ENCODE measurements at regions not wholly inside any gene's neighbourhood (a gene's known extent, or its start where the extent isn't known, plus 50 kb on each side); places are given as distances from the start of the nearest gene placed in this dataset.

DNA sequence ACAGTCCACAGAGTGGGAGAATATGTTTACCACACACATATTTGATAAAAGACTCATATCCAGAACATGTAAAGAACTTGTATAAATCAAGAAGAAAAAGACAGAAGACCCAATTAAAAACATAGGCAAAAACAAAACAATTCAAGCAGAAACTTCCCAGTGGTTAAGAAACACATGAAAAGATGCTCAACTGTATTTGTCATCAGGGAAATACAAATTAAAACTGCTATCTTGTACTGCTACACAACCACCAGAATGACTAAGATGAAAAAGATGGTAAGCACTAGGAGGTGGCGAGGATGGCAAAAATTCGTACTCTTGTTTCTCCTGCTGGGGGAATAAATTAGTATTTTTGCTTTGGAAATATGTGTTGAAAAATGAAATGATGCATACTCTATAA lies 192.3 kb upstream of the C11orf87 start:
- CTCF ChIA-PET: interaction anchor here (1.5 kb wide), 1 partner anchor 32 kb away, joined by 4 read pairs; no protein-coding TSS in a partner anchor
- H3K4me3 ChIP-seq (ENCODE audit: low read depth, low read length): no peak overlapping the region
- TF ChIP-seq, protein P1, sequence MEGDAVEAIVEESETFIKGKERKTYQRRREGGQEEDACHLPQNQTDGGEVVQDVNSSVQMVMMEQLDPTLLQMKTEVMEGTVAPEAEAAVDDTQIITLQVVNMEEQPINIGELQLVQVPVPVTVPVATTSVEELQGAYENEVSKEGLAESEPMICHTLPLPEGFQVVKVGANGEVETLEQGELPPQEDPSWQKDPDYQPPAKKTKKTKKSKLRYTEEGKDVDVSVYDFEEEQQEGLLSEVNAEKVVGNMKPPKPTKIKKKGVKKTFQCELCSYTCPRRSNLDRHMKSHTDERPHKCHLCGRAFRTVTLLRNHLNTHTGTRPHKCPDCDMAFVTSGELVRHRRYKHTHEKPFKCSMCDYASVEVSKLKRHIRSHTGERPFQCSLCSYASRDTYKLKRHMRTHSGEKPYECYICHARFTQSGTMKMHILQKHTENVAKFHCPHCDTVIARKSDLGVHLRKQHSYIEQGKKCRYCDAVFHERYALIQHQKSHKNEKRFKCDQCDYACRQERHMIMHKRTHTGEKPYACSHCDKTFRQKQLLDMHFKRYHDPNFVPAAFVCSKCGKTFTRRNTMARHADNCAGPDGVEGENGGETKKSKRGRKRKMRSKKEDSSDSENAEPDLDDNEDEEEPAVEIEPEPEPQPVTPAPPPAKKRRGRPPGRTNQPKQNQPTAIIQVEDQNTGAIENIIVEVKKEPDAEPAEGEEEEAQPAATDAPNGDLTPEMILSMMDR (IDR thresholded peaks at IDR 0.05; ENCODE audit: insufficient read depth, low read length, missing control alignments): no peak
- POLR2A ChIA-PET: no interaction called here
- no peak for DNase-seq (ENCODE audit: low read depth, low spot score)

DNA sequence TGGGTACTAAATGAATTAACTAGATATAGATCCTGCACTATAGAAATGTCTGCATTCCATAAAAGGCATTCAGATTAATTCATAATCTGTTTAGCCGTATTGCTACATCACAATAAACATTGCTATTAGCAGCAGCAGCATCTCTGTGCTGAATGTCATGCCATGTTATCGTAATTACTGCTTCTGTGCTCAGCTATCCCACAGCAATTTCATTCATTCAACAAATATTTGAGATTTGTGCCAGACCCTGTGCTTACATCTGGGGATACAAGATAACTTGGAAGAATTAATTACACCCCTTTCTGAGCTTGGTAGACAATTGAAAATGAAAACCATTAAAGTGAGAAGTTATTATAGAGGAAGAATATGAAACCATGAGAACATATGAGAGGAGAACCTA lies 185.8 kb upstream of the C11orf87 start:
- TF ChIP-seq, protein P1 (IDR thresholded peaks at IDR 0.05; ENCODE audit: insufficient read depth, low read length, missing control alignments): no peak
- no peak overlapping the region for H3K4me3 ChIP-seq (ENCODE audit: low read depth, low read length)
- ChIA-PET CTCF (no interaction called here), POLR2A (no interaction called here)
- no peak for DNase-seq (ENCODE audit: low read depth, low spot score)

DNA sequence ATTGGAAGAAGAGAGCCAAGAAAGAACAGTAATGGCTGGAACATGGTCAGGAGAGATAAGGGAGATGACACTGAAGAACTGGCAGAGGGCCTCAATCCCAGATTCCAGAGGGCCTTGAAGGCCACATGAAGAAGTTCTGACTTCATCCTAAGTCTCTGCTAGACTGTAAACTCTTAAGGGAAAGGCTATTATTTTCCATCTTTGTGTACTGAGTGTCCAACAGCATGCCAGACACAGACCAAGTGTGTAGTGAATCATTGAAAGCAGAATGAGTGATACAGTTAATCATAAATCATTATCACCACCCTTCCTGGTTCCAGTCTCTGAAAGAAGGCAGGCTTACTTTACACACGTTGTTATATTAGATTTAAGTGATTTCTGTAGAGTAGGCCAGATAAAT lies 185.3 kb upstream of the C11orf87 start:
- TF ChIP-seq, protein P1 (IDR thresholded peaks at IDR 0.05; ENCODE audit: insufficient read depth, low read length, missing control alignments): no peak
- DNase-seq (ENCODE audit: low read depth, low spot score): no peak
- ChIA-PET POLR2A (no interaction called here), CTCF (no interaction called here)
- H3K4me3 ChIP-seq (ENCODE audit: low read depth, low read length): no peak overlapping the region

DNA sequence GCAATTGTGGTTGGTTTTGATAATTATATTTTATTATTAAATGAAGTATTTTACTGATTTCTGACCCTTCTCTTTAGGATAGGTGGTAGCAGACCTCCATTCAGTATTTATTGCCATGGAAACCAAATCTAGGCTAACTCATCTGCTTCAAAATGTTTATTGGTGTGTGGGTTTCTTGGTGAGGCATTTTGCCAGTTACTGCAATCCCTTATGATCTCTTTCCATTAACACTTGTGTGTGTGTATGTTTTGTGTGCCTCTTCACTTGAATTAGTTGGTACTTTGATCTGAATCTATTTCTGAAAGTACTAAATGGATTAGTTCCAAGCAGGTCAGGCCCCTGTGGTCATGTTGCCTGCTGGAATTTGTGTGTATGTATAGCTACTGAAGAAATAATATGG lies 184.4 kb upstream of the C11orf87 start:
- ChIA-PET CTCF (no interaction called here), POLR2A (no interaction called here)
- H3K4me3 ChIP-seq (ENCODE audit: low read depth, low read length): no peak overlapping the region
- DNase-seq (ENCODE audit: low read depth, low spot score): no peak
- TF ChIP-seq, protein P1 (IDR thresholded peaks at IDR 0.05; ENCODE audit: insufficient read depth, low read length, missing control alignments): no peak

DNA sequence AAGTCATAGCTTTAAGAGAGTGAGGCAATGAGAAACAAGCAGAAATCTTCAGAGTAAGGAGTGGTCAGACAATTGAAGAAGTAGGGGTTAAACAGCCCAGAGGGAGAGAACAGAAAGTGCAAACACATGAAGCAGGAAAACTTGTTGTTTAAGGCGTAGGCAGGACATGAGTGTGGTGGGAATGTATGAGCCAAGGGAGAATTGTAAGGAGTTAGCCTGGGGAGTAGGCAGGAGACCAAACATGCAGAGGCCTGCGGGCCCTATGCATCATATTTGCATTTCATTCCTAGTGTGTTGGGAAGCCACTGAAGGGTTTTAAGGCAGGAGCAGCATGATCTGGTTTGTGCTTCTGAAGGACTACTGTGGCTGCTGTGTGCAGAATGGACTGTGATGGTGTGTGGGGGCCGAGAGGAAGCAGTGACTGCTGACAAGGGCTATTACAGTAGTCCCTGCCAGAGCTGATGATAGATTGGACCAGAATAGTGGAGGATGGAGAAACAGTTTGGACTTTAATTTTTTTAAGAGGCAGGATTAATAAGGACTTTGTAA lies 179.9 kb upstream of the C11orf87 start:
- H3K4me3 ChIP-seq (ENCODE audit: low read depth, low read length): no peak overlapping the region
- TF ChIP-seq, protein P1 (IDR thresholded peaks at IDR 0.05; ENCODE audit: insufficient read depth, low read length, missing control alignments): no peak
- DNase-seq (ENCODE audit: low read depth, low spot score): no peak
- ChIA-PET CTCF (no interaction called here), POLR2A (no interaction called here)

DNA sequence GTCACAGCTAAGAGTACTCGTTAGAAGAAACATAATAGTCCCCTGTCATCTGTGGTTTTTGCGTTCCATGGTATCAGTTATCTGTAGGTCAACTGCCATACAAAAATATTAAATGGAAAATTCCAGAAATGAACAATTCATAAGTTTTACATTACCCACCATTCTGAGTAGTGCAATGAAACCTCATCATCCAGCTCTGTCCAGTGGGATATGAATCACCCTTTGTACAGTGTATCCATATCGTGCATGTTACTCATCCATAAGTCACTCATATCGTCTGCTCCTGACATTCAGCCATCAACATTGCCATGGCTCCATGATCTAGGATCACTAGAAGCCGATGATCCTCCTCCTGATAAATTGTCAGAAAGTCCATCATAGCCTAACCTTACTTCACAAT lies 174.9 kb upstream of the C11orf87 start:
- TF ChIP-seq, protein P1 (IDR thresholded peaks at IDR 0.05; ENCODE audit: insufficient read depth, low read length, missing control alignments): no peak
- POLR2A ChIA-PET: no interaction called here
- CTCF ChIA-PET: no interaction called here
- H3K4me3 ChIP-seq (ENCODE audit: low read depth, low read length): no peak overlapping the region
- DNase-seq (ENCODE audit: low read depth, low spot score): no peak
